NCI-H2196 treated with DMSO at 0.1 percent for 48 hours (cell line): ENCODE measurements at regions not wholly inside any gene's neighbourhood (a gene's known extent, or its start where the extent isn't known, plus 50 kb on each side); places are given as distances from the start of the nearest gene placed in this dataset.
"Not testable (repeated sequence)": the region's sequence is repeated elsewhere in the genome, so short reads cannot be mapped to it uniquely, and the experiment has no call there.

ENCODE experiments used
- DNase-seq: peaks from one replicate; lab custom pipeline; 2025; ENCODE audit not compliant: unreplicated experiment; lab: John Stamatoyannopoulos, UW

DNA sequence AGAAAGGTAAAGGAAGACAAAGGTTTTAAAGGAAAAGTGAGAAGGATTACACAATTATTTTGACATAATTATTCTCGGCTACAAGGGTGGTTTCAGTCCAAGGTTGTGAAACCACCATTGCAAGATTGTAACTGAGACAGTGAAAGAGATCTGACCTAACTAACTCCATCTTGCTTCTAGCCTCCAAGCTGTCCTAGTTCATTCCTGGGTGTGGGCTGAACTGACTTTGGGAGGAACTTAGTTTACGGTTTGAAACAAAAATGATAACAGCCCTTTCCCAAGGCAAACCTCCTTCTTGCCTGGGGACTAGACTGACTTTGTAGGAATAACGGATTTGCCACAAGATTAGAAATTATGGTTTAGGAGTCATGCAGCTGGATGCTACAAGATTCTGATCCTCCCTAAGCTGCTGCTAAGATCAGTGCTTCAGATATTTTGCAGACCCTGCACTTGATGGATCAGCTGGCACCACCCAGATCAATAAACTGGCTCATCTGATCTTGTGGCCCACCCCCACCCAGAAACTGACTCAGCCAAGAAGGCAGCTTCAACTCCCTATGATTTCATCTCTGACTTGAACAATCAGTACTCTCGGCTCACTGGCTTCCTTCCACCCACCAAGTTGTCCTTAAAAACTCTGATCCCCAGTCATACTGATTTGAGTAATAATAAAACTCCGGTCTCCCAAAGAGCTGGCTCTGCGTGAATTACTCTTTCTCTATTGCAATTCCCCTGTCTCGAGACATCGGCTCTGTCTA, 57.7 kb upstream of the AADACL2 start:
- DNase-seq = no peak

DNA sequence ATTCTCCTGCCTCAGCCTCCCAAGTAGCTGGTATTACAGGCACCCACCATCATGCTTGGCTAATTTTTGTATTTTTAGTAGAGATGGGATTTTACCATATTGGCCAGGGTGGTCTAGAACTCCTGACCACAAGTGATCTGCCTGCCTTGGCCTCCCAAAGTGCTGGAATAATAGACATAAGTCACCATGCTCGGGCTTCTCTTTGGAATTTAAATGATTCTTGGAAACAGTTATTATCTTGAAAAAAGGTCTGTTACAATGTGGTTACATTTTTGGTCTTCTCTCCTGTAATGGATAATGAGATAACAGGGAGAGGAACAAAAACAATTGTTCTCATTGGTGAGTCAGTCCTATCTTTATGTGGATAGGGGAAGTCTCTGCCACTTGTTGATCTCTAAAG, 59.8 kb upstream of the AADACL2 start:
- no peak for DNase-seq

DNA sequence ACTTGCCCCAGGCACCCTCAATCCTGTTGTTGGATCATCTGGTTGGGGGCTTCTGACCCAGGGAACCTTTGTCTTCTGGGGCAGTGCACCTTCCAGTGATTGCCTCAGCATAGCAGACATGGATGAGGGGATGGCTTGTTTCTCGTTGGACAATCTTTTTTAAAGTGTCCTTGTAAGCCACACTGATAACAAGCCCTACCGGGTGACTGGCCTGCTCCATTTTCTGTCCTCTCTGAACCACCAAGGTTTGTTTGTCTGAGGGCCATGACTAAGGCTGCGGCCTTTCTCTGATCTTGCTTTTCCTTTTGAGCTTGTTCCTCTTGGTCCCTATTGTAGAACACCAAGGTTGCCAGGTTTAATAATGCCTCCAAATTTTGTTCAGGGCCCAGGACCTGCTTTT, 66.0 kb upstream of the AADACL2 start:
- not testable (repeated sequence) for DNase-seq

DNA sequence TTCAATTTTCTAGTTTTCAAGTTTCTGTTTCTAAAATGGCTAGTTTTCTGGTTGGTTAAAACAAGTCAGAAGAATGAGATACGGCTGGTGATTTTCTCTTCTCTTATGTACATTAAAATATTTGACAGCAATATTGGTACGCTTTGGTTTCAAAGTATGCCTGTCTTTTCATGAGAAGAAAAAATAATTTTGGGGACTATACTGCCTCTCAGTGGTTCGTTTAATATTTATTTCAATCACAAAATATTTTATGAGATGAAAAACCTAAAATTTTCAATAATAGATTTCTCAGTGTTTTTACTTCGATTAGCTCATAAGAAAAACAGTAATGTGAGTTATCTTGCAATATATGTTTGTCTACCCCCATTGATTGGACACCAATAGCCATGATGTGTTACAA, 72.8 kb upstream of the AADACL2 start:
- no peak for DNase-seq

DNA sequence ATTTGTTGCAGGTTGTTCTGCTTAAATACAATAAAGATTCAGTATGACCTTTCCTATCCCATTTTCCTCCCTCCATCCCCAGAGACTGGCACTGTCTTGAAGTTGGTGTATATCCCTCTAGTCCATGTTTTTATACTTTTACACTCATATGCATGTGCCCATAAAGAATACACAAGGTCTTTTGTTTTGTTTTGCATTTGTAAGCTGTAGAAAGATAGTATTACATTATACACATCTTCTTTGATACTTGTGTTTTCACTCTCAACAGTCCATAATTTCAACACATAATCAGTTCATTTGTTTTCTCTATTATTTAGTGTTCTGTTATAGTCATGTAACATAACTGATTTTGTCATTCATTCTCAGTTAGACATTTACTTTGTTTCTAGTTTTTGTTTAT, 88.7 kb upstream of the AADACL2 start:
- DNase-seq = no peak

DNA sequence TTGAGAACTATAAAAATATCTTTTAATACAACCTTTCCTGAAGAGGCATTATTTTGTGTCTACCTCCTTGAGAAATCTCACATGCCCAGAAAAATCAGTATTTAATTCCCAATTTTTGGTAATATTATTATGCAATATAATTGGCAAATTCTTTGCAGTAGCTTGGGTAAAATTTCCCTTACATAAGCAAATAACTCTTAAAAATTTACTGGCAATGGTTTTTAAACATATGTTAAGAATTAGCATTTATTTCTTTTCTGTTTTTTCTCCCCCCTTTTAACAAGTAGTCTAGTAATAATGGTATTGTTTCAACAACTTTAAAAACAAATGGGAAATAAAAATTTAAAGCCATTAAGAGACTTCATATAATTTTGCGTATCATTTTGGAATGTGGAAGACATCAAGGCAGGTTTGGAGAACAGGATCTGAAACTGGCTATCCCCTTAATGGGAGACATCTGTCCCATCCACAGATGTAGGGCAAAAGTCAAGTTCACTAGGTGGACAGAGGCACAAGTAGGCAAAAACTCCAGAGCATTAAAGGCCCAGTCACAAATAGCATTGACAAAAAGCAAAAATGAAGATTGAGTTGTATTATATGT, 89.6 kb upstream of the AADACL2 start:
- no peak for DNase-seq

DNA sequence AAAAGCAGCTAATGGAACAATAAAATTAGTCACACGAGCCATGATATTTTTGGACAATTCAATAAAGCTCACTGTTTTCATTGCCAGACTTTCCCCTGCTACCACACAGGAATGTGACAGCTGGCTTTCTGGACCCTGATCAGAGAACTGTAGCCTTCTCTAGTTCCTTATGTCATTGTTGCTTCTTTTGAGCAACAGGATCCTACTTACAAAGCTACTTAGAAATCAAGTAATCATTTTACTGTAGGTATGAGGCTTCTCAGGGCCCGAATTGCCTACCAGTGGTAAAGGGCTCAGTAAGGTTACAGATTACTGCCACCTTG, 94.3 kb upstream of the AADACL2 start:
- DNase-seq = no peak

DNA sequence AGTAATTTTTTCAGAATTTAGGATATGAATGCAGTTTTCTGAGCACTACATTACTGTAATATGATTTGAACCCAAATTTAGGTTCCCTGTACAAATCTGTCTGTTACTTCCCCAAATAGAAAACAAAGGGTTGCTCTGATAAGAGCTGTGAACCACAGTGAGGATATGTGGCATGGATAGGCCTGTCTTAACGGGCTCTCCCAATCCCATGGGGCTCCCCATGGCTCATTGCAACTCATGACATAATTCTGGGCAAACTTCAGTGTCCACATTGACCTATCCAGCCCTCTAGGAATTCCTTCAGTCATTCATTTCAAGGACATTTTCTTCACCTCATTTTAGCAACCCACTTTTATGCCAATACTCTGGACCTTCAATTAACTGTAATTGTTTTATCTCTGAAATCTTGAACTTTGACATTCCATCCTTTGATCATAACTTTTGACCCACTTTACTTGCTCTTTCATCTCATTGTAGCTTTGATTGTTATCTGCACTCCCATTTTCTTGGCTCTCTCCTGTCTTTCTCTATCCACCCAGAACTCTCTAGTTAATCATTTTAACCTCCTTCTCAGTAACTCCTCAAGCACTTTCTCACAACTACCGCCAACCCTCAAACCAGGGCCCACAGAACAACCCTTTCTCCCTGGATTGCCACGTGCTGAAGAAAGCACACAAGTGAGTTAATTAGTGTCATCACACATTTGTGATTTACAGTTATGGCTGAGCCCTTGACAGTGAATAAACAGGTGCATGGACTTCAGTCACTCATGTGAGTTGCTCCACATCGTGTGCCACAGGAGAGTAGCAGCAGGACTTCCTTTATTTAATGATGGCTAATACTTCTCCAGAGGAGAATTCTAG, 94.9 kb upstream of the AADACL2 start:
- no peak for DNase-seq

DNA sequence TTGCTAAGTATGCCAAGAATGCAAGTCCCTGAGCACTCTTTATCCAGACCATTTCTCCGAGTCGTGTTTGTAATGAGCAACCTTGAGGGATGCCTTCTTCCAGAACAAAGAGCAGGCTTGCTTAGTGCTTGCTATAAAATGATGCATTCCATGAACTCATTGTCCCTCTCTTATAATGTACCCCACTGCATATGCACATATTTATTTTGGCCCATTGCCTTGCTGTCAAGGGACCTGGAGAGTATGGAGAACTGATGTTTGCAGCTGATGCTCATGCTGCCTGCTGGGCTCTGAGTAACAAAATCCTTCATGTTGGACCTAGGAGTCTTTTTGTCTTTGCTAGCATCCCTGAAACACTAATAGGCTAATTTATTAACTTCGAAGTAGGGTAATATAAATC, 97.8 kb upstream of the AADACL2 start:
- no peak for DNase-seq

DNA sequence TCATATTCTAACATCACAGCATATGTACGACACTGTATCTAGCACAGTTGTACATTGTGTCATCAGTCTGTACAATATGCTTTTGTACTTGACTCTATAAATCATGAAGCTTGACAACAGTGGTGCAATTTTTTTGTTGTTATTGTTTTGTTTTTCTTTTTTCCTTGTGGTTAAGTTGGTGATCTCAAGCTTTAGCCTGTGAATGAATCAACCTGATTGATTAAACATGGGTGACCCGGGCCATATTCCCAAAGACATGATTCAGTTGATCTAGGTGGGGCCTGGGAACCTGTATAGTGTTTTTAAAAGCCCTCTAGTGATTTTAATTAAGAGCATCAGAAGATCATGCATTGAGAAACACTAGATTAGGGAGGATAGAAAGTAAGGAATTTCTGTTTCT, 101.8 kb upstream of the AADACL2 start:
- DNase-seq = no peak

DNA sequence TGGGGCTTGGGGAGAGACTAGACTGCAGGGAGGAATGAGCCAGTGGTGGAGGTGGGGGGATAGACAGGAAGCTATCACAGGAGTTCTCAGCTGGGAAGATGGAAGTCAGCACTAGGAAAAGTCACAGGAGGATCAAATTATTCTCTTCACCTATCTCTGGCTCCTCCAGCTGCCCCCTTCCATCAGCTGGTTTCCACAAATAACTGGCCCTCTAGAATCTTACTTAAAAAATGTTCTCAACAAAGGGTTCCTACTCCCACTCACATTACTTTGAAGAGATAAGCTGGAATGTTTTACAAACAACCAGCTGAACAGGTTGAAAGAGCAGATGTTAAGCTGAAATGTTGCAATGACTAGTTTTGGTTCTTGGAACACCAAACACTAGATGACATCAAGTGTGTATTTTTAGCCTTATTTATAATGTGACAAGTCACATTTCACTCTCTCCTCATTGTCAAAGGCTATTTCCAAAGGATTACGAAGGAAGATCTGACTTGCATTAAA, 102.7 kb upstream of the AADACL2 start:
- no peak for DNase-seq

DNA sequence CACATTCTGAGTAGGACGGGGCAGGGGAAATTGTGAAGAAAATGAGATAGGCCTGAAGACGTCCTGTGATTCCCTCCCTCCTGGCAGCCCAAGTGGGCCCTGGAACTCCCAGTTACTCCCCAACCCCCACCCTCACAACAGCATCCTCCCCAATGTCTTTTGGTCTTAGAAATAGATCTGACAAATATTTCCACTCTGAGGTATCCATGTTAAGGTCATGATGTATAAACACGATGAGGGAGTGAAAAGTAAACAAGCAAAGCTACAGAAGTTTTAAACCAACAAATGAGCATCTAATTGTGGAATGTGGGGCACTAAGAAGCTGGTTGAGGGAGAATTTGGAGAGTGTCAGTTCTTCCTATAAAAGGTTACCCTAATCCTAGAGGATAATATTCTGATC, 103.7 kb upstream of the AADACL2 start:
- no peak for DNase-seq

DNA sequence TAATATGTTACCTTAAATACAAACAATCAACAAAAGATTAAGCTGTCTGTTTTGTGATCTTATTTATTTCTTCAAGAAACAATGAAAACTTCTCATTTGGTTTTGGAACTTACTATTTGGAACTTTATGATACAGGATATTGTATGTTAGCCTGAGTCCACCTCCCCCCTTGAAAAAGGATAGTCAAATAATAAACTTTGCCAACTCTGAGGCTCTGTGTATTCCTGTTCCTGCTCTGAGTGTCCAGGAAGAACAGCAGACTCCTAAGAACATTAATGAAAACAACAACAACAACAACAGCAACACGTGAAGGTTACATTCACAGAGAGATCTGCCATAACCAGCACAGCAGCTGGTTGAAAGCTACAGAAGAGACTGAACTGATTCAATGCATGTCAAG, 108.1 kb upstream of the AADACL2 start:
- no peak for DNase-seq

DNA sequence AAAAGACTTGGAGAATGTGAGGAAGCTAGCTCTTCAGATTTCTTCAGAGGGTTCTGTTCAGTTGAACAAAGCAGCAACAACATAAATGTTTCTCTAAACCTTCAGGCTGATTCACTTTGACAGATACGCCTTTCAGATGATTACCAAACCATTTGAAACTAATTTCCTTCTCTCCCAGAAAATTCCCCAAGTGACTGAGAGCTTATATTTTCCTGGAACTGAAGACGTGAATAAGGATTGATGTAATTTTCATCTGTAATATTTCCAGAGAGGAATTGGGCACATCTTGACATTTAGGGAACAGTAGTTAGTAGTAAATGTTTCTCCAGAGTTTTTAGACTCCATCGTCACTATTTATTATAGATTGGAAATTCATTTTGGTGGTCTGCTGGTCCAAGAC, 108.6 kb upstream of the AADACL2 start:
- DNase-seq = no peak

DNA sequence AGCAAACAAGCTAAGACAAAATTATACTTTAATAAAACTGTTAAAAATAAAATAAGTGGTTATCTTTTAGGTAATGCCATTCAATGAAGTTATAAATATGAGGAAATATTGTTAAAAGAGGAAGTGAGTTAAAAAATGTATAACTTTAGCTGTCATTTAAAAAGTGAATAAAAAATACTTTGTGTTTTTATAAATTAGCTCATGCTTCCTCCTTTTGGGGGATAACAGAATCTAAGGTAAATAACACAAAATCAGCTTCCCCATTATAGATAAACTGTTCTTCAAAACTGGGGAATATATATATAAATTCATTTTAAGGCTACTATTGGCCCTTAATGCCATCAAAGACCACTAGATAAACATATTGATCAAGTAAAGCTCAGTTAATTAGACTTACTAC, 113.7 kb upstream of the AADACL2 start:
- DNase-seq = no peak

DNA sequence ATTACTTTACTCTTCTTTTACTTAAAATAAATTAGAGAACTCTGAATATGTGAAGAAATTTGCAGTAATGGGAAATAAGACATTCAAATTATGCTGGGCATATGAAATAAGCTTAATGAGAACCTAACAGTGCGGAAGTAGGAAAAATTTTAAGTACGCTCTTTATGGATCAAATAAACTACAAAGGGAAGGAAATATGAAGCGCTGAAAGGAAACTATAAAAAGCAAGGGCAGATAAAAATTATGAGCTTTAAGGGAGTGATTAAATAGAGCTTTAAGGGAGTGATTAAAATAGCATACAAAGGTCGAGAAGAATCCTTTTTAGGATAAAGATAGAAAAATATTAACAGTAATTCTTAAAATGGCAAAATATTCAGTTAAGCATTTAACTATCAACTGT, 118.3 kb upstream of the AADACL2 start:
- DNase-seq = no peak

DNA sequence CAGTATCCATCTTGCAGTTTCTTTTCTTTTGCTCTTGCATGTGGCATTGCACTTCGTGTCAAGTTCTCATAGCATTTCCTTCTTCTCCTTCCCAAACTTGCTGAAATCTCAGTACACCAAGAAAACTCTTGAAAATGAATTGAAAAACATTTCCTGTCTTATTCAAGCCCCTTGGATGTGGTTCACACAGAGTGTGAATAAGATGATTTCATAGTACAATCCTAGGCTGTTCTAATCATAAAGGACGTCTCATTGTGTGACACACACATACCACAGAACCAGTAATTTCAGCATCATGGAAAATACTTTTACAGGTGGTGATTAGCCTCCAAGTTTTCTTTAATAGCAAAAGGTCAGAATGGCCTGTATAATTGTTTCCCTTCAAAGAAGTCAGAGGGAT, 121.6 kb upstream of the AADACL2 start:
- no peak for DNase-seq

DNA sequence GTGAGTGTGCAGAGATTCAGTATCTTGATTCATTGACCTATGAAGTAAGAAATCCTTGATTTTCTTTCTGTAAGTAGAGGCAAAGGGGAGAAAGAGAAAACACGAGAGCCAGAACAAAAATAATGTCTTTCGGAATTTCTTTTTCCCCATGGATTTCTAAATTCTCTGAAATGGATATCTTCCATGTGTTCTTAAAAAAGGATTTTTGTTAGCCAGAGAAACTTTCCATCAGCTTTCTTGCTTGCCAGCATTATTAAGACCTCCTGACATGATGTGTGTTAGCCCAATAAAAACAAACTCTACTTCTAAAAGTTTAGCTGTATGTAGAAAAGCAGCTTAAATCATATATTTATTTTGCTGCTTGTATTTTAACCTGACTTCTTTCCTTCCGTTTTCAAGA, 122.3 kb upstream of the AADACL2 start:
- no peak for DNase-seq

DNA sequence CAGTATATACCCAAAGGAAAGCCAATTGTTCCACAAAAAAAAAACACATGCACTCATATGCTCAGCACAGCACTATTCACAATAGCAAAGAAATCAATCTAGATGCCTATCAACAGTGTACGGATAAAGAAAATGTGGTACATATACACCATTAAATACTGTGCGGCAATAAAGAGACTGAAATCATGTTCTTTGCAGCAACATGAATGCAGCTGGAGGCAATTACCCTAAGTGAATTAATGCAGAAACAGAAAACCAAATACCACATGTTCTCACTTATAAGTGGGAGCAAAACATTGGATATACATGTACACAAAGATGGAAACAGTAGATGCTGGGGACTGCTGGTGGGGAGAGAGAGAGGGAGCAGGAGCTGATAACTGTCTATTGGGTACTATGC, 124.2 kb upstream of the AADACL2 start:
- no peak for DNase-seq

DNA sequence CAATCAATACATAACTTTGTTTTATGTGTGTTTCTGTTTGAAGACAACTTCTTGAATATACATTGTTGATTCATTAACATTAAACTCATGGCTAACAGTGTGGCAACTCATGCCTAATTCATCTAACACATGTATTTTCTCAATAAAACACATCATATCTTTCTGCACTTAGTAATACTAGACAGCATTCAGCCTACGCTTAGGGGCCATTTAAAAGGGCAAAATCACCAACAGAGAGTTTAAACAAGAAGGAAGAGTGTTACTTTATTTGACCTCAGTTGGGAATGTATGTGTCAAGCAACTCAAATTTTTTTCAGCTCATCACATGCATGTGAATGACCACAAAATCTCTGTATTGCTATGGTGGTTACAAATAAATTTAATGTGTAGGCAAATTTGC, 128.8 kb upstream of the AADACL2 start:
- DNase-seq = no peak

DNA sequence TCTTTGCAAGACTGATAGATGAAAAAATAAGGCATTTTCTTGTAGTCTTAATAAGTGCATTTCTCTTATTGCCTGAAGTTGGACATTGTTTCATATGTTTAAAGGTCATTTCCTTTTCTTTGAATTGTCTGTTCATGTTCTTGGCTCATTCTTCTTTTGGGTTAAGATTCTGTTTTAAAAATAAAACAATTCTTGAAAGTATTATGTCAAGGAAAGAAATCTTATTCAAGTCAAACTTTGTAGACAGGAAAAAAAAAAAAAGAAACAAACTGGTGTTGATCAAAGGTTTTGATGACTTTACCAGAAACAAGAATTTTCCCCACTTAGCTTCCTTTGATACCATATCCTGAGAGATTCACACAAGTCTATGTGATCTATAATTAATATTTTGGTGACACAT, 132.9 kb upstream of the AADACL2 start:
- no peak for DNase-seq

DNA sequence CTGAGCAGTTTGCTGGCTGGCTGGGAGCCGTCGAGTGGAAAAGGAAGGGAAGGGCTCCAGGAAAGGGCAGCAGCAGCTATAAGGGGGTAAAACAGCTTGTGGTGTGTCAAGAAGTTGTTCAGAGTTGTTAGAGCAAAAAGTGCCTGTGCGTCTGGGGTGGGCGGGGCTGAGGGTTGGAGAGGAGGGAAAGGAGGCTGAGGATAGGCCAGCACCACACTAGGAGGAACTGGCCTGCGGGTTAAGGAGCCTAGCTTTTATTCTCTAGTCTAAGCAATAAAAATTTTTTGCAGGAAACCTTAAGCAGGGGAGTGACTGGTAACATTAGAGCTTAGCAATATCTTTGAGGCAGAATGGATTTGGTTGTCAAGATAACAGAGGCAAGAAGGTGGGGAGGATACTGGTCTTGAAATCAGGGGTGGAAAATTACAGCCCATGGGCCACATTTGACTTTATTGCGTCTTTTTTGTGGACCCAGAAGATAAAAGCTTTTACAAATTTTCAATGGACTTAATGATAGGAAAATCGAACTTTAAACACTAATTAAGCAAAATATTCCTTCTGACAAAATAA, 134.5 kb upstream of the AADACL2 start:
- no peak for DNase-seq
